ENCODE measurements at regions not wholly inside any gene's neighbourhood (a gene's known extent, or its start where the extent isn't known, plus 50 kb on each side); places are given as distances from the start of the nearest gene placed in this dataset.
"Not testable (repeated sequence)": the region's sequence is repeated elsewhere in the genome, so short reads cannot be mapped to it uniquely, and the experiment has no call there.

GRCh38 chr10:106078895-106079576, 1085.5 kb downstream of the SORCS1 start:
- DNase-seq (ENCODE audit: low read depth in 3 of 3): no peak

GRCh38 chr10:106076496-106076895, 1088.0 kb downstream of the SORCS1 start:
- no peak for DNase-seq (ENCODE audit: low read depth in 3 of 3)

GRCh38 chr10:106053061-106053460, 1111.4 kb downstream of the SORCS1 start:
- no peak for DNase-seq (ENCODE audit: low read depth in 3 of 3)

DNA sequence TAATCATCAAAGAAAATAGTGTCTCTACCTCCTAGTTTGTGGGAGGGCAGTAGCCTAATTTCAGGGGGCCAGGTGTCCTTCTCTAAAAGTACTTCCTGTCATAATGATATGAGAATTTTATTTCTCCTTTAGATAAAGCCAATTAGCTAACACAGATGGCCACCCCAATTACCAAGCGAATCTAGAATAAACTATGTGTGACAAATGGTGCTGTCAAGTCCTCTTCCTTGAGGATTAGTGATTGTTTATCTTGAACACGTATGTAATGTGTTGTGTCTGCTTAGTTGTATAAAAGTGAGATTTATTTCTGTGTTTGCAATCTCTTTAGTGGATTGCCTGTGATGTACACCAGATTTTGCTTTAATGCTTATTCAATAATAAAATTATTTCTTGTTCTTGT, 1120.0 kb downstream of the SORCS1 start:
- DNase-seq (ENCODE audit: low read depth in 3 of 3): no peak

GRCh38 chr10:106043863-106044262, 1120.6 kb downstream of the SORCS1 start:
- no peak for DNase-seq (ENCODE audit: low read depth in 3 of 3)

- no peak for DNase-seq (ENCODE audit: low read depth in 3 of 3)
Observed at GRCh38 chr10:106038246-106038645, 1126.3 kb downstream of the SORCS1 start.

DNA sequence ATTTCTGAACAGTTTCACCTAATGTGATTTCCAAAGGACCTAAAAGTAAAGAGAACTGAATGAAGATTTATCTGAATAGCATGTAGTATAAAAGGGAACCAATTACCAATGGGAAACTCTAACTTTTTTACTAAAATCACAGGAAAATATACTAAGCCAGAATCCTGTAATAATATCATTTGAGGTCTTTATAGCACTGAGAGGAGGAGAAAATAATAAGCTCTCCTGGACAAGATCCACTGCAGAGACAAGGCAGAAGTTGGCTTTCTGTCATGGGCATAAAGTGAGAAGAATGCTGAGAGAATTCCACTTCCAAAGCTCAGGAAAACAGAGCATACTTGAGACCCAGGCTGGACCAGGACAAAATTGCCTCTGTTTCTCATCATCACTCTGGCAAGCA, 1131.4 kb downstream of the SORCS1 start:
- no peak for DNase-seq (ENCODE audit: low read depth in 3 of 3)

GRCh38 chr10:106032450-106033002, 1132.0 kb downstream of the SORCS1 start:
- no peak for DNase-seq (ENCODE audit: low read depth in 3 of 3)

DNA sequence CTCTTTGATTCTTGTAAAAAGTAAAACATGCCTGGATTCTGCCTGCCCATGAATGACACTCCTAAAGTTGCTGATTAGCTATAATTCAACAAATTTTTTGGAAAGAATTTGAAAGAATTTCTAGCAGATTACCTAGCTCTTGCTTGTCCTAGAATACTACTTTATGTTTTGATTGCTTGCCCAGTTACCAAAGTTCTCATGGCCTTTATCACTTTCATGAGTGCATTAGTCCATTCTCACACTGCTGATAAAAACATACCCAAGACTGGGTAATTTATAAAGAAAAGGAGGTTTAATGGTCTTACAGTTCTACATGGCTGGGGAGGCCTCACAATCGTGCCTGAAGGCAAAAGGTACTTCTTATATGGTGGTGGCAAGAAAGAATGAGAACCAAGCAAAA, 1137.3 kb downstream of the SORCS1 start:
- DNase-seq (ENCODE audit: low read depth in 3 of 3): no peak

DNA sequence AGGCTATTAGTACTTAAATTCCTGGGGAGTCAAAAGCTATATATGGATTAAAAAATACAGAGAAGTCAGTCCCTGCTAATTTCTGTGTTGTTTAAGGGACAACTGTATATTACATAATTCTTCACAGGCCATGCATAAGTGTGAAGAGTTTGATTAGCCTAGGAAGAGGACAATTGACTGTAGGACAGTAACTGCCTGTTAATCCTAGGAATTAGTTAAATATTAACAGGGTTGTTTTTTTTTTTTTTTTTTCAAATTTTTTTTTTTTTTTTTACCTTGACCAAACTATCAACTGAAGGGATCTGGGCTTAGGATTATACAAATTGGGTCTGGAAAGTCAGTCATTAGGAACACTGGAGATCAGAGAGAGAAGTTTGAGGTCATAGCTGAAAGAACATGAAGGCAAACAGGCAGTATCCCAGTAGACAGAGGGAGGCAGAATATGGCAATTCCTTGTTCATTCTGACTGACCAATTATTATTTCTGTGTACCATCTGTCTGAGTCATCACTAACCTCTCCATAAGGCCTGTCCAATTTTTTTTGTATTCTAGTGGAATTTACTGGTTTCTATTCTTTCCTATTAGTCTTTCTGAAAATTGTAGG, 1139.2 kb downstream of the SORCS1 start:
- no peak for DNase-seq (ENCODE audit: low read depth in 3 of 3)

DNA sequence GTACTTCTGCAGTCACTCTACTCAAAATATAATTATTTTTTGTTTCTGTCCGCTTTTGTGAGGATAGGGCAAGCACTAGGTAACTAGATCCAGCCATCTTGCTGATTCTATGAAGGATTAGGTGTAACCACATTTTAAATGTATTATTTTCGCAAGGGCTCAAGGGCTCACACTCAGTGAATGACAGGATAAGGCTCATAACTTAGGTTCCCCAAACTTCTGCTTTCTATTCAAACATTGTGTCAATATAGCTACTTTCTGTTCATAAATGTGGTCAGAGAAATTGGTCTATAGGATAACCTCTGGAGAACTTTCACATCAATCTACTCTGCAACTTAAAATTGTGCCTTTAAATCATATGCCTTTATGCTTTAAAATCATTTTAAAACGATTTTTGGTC, 1141.2 kb downstream of the SORCS1 start:
- DNase-seq (ENCODE audit: low read depth in 3 of 3): no peak

GRCh38 chr10:106019559-106019958, 1144.9 kb downstream of the SORCS1 start:
- DNase-seq (ENCODE audit: low read depth in 3 of 3): not testable (repeated sequence)

DNA sequence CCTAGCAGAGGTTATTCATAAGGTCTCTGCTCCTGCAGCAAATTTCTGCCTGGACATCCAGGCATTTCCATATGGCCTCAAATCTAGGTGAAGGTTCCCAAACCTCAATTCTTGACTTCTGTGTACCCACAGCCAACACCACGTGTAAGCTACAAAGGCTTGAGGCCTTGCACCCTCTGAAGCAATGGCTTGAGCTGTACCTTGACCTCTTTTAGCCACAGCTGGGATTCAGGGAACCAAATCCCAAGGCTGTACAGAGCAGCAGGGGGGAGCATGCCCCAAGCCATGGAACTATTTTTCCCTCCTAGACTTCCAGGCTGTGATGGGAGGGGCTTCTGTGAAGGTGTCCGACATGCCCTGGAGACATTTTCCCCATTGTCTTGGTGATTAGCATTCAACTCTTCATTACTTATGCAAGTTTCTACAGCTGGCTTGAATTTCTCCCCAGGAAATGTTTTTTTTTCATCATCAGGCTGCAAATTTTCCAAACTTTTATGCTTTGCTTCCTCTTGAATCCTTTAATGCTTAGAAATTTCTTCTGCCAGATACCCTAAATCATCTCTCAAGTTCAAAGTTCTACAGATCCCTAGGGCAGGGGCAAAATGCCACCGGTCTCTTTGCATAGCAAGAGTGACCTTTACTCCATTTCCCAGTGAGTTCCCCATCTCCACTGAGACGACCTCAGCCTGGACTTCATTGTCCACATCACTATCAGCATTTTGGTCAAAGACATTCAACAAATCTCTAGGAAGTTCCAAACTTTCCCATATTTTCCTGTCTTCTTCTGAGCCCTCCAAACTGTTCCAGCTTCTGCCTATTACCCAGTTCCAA, 1148.9 kb downstream of the SORCS1 start:
- DNase-seq (ENCODE audit: low read depth in 3 of 3): not testable (repeated sequence)

DNA sequence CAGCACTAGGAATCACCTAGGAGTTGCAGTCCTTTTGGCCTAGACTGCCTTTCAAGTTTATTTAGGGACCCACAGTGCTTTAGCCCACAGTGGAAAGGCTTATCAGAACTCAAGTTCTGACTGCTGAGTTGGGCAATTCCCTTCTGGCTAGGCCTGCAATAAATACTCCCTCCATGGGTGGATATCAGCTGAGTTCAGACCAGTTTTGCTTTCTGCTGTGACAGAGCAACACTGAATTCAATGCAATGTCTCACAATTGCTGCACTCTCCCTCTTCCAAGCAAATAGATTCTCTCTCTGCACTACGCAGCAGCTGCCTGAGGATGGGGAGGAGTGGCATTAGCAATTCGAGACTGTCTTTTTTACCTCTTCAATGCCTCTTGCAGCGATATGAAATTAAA, 1153.3 kb downstream of the SORCS1 start:
- no peak for DNase-seq (ENCODE audit: low read depth in 3 of 3)

GRCh38 chr10:106000721-106001120, 1163.8 kb downstream of the SORCS1 start:
- DNase-seq (ENCODE audit: low read depth in 3 of 3): no peak

DNA sequence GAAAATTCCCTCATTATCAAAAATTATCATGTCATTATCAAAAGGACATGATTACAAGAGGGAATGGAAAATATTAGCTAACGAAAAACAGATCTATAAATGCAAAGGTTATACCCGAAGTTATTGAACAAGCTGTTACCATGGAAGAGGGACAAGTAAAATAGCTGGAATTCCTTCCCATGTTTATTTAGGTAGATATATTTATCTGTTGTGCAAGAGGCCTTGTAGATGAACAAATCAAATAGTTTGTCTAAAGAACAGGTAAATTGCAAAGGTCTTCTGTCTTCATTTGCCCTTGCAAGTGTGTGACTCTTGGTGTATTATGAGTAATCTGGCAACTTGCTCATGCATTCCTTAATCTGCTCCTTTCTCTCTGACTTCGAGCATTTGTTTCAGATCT, 1170.9 kb downstream of the SORCS1 start:
- DNase-seq (ENCODE audit: low read depth in 3 of 3): no peak

GRCh38 chr10:105992928-105993327, 1171.6 kb downstream of the SORCS1 start:
- no peak for DNase-seq (ENCODE audit: low read depth in 3 of 3)

- no peak for DNase-seq (ENCODE audit: low read depth in 3 of 3)
Observed at GRCh38 chr10:105990529-105990928, 1174.0 kb downstream of the SORCS1 start.

- DNase-seq (ENCODE audit: low read depth in 3 of 3): no peak
Observed at GRCh38 chr10:105989995-105990394, 1174.5 kb downstream of the SORCS1 start.

DNA sequence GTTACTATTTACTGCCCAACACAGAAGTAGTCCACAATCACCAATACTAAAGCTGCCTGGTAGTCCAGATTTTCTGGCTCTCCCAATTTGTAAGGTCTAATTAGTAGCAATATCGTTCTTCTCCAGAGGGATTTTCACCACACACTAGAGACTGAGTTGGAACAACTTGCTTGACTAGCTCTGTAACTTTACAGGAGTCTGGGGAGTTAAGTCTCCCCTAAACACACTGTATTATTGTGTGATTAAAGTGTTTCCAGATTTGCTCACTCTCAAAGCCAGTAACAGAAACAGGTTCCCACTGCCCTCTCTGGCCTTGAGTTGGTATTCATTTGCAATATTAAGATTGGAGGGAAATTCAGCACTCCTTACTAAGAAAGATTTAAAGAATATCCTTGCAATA, 1175.7 kb downstream of the SORCS1 start:
- DNase-seq (ENCODE audit: low read depth in 3 of 3): no peak

- no peak for DNase-seq (ENCODE audit: low read depth in 3 of 3)
Observed at GRCh38 chr10:105986912-105987635, 1177.4 kb downstream of the SORCS1 start.

GRCh38 chr10:105986486-105986885, 1178.0 kb downstream of the SORCS1 start:
- DNase-seq (ENCODE audit: low read depth in 3 of 3): no peak

Data from stimulated activated CD4-positive, alpha-beta T cell treated with anti-CD3 and anti-CD28 coated beads, TNF-alpha, amount 100 ng/mL, for 24 hours (primary cell).